Esophagus squamous epithelium (tissue), 4 donors: ENCODE measurements at regions not wholly inside any gene's neighbourhood (a gene's known extent, or its start where the extent isn't known, plus 50 kb on each side); places are given as distances from the start of the nearest gene placed in this dataset.

Source experiments
- POLR2A ChIP-seq, 4 donors: fragments of 450-650 bp; IDR thresholded peaks; one replicate each; pipeline ENCODE4 v1.6.1; 2017; ENCODE audit warnings: antibody characterized with exemption in 4 of 4, mild to moderate bottlenecking in 4 of 4, moderate library complexity in 3 of 4
- TF ChIP-seq, protein P1 (sequence below), 6 experiments: fragments of 450-650 bp in 4 of 6; fragments of 200-600 bp in 2 of 6; sonication (generic) in 2 of 6; IDR thresholded peaks; one replicate each; pipeline ENCODE4 v1.5.1; 2016 to 2019; ENCODE audit warnings: antibody characterized with exemption in 6 of 6, mild to moderate bottlenecking in 4 of 6, moderate library complexity in 4 of 6

DNA sequence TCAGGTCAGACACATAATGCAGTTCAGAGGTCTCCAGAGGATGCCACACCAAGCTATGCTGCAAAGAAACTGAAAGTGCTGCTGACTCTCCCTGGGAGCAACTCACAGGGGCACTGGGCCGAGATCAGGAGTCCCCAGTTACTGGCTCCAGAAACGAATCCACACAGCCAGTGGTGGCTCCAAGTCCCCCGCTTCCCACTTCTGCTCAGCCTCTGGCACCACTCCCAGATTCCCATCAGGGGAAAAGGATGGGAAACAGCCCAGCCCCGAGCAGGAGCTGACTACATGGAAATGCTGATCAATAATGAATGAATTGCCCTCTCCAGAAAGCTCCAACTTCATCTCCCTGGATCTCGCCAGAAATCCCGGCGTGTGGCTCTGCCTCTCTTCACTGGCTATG is 62.3 kb upstream of the CDH5 start:
- TF ChIP-seq, protein P1, sequence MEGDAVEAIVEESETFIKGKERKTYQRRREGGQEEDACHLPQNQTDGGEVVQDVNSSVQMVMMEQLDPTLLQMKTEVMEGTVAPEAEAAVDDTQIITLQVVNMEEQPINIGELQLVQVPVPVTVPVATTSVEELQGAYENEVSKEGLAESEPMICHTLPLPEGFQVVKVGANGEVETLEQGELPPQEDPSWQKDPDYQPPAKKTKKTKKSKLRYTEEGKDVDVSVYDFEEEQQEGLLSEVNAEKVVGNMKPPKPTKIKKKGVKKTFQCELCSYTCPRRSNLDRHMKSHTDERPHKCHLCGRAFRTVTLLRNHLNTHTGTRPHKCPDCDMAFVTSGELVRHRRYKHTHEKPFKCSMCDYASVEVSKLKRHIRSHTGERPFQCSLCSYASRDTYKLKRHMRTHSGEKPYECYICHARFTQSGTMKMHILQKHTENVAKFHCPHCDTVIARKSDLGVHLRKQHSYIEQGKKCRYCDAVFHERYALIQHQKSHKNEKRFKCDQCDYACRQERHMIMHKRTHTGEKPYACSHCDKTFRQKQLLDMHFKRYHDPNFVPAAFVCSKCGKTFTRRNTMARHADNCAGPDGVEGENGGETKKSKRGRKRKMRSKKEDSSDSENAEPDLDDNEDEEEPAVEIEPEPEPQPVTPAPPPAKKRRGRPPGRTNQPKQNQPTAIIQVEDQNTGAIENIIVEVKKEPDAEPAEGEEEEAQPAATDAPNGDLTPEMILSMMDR (IDR thresholded peaks at IDR 0.05) = no peak
- TF ChIP-seq POLR2A (IDR thresholded peaks at IDR 0.05) = no peak
